ENCODE measurements at regions not wholly inside any gene's neighbourhood (a gene's known extent, or its start where the extent isn't known, plus 50 kb on each side); places are given as distances from the start of the nearest gene placed in this dataset.

DNA sequence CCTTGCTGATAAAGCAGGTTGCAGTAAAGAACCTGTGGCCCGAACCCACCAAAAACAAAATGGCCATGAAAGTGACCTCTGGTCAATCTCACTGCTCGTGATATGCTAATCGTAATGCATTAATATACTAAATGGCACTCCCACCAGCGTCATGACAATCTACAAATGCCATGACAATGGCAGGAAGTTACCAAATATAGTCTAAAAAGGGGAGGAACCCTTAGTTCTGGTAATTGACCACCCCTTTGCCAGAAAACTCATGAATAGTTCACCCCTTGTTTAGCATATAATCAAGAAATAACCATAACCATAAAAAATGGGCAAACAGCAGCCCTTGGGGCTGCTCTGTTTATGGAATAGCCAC, 1139.4 kb upstream of the LRRN3 start:
- H3K9me3 ChIP-seq: no peaks in the 10 kb centered on the region
- in situ Hi-C loops (cut with MboI; ENCODE audit: low sequenced_read_pairs in 4 of 4): no loop called here
- no peak for TF ChIP-seq POLR2A (IDR thresholded peaks at IDR 0.05)
- TF ChIP-seq, protein P1, sequence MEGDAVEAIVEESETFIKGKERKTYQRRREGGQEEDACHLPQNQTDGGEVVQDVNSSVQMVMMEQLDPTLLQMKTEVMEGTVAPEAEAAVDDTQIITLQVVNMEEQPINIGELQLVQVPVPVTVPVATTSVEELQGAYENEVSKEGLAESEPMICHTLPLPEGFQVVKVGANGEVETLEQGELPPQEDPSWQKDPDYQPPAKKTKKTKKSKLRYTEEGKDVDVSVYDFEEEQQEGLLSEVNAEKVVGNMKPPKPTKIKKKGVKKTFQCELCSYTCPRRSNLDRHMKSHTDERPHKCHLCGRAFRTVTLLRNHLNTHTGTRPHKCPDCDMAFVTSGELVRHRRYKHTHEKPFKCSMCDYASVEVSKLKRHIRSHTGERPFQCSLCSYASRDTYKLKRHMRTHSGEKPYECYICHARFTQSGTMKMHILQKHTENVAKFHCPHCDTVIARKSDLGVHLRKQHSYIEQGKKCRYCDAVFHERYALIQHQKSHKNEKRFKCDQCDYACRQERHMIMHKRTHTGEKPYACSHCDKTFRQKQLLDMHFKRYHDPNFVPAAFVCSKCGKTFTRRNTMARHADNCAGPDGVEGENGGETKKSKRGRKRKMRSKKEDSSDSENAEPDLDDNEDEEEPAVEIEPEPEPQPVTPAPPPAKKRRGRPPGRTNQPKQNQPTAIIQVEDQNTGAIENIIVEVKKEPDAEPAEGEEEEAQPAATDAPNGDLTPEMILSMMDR (IDR thresholded peaks at IDR 0.05 in 4 of 5, conservative IDR thresholded peaks at IDR 0.05 in 1 of 5): no peak
- H3K36me3 ChIP-seq: no peaks in the 10 kb centered on the region
- ATAC-seq: no peak
- intact Hi-C loops (cut with DNase I; ENCODE audit: low total_unique reads): no loop called here
- H3K4me3 ChIP-seq: no peak overlapping the region
- H3K4me1 ChIP-seq: no peaks in the 10 kb centered on the region
- no peaks in the 10 kb centered on the region for H3K27me3 ChIP-seq
- no peak overlapping the region for H3K27ac ChIP-seq
- DNase-seq: no peak

DNA sequence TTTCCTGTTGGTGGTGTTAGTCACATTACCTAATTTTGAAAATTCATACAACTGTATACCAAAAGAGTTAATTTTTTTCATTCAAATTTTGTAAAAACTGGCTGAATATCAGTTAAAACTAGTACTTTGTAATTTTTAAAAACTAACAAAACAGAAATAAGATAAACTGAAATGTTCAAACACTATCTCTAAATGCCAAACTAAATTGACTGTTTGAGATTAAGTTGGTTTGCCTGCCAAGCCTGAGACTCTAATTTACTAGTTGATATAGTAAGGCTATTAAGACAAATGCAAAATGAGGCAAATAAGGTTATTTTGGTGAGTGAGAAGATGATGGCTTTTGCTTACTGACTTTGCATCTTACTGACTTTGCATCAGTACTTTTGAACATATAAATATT, 1134.9 kb upstream of the LRRN3 start:
- no peaks in the 10 kb centered on the region for H3K36me3 ChIP-seq
- no peaks in the 10 kb centered on the region for H3K27me3 ChIP-seq
- ATAC-seq (no peak), DNase-seq (no peak)
- H3K9me3 ChIP-seq: no peaks in the 10 kb centered on the region
- in situ Hi-C loops (cut with MboI; ENCODE audit: low sequenced_read_pairs in 4 of 4): no loop called here
- no peak overlapping the region for H3K4me3 ChIP-seq
- no peak for TF ChIP-seq POLR2A (IDR thresholded peaks at IDR 0.05)
- TF ChIP-seq, protein P1 (IDR thresholded peaks at IDR 0.05 in 4 of 5, conservative IDR thresholded peaks at IDR 0.05 in 1 of 5): no peak
- no peak overlapping the region for H3K27ac ChIP-seq
- intact Hi-C loops (cut with DNase I; ENCODE audit: low total_unique reads): no loop called here
- no peaks in the 10 kb centered on the region for H3K4me1 ChIP-seq

DNA sequence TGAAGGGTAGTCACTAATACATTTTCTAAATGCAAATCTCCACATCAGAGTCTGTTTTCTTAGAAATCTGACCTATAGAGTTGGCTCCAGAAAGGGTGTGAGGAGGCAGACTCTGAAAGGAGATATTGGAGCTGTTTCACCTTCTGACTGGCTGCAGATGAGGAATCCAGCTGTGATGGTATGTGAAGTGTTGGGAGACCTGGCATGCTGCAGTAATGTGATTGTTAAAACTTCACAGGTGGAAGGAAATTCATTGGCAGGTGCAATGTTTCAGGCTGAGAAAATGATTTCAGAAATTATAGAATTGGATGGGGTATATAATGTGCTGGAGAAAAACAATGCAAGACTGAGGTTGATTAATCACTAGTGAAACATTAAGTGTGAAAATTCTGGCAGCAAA, 1134.0 kb upstream of the LRRN3 start:
- Histone ChIP-seq H3K4me1 (no peaks in the 10 kb centered on the region), H3K27me3 (no peaks in the 10 kb centered on the region), H3K9me3 (no peaks in the 10 kb centered on the region), H3K36me3 (no peaks in the 10 kb centered on the region), H3K4me3 (no peak overlapping the region), H3K27ac (no peak overlapping the region)
- intact Hi-C loops (cut with DNase I; ENCODE audit: low total_unique reads) (no loop called here), in situ Hi-C loops (cut with MboI; ENCODE audit: low sequenced_read_pairs in 4 of 4) (no loop called here)
- DNase-seq (no peak), ATAC-seq (no peak)
- TF ChIP-seq POLR2A (IDR thresholded peaks at IDR 0.05): no peak
- TF ChIP-seq, protein P1 (IDR thresholded peaks at IDR 0.05 in 4 of 5, conservative IDR thresholded peaks at IDR 0.05 in 1 of 5): no peak

DNA sequence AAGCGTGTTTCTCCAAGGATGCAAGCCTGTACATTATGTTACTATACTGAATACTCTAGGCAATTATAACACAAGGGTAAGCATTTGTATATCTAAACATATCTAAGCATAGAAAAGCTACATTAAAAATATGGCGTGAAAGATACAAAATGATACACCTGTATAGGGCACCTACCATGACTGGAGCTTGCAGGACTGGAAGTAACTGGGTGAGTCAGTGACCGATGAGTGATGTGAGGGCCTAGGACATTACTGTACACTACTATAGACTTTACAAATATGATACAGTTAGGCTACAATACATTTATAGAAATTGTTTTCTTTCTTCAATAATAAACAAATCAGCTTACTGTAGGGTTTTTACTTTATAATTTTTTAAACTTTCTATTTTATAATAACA, 1127.2 kb upstream of the LRRN3 start:
- no peaks in the 10 kb centered on the region for H3K27me3 ChIP-seq
- H3K9me3 ChIP-seq: no peaks in the 10 kb centered on the region
- in situ Hi-C loops (cut with MboI; ENCODE audit: low sequenced_read_pairs in 4 of 4) (no loop called here), intact Hi-C loops (cut with DNase I; ENCODE audit: low total_unique reads) (no loop called here)
- no peaks in the 10 kb centered on the region for H3K36me3 ChIP-seq
- ATAC-seq (no peak), DNase-seq (no peak)
- TF ChIP-seq POLR2A (IDR thresholded peaks at IDR 0.05): no peak
- TF ChIP-seq, protein P1 (IDR thresholded peaks at IDR 0.05 in 4 of 5, conservative IDR thresholded peaks at IDR 0.05 in 1 of 5): no peak
- H3K4me1 ChIP-seq: no peaks in the 10 kb centered on the region
- H3K4me3 ChIP-seq: no peak overlapping the region
- H3K27ac ChIP-seq: no peak overlapping the region

DNA sequence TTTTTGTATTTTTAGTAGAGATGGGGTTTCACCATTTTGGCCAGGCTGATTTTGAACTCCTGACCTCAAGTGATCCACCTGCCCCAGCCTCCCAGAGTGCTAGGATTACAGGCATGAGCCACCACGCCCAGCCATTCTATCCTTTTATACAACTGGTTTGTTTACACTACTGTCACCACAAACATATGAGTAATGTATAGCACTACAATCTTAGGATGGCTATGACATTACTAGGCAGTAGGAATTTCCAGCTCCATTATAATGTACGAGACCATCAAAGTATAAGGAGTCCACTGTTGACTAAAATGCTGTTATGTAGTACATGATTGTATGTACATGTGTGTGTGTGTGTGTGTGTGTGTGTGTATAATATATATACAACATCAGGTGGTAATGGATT, 1126.1 kb upstream of the LRRN3 start:
- ATAC-seq (no peak), DNase-seq (no peak)
- Histone ChIP-seq H3K27ac (no peak overlapping the region), H3K4me1 (no peaks in the 10 kb centered on the region), H3K9me3 (no peaks in the 10 kb centered on the region), H3K27me3 (no peaks in the 10 kb centered on the region), H3K36me3 (no peaks in the 10 kb centered on the region), H3K4me3 (no peak overlapping the region)
- no peak for TF ChIP-seq POLR2A (IDR thresholded peaks at IDR 0.05)
- TF ChIP-seq, protein P1 (IDR thresholded peaks at IDR 0.05 in 4 of 5, conservative IDR thresholded peaks at IDR 0.05 in 1 of 5): no peak
- intact Hi-C loops (cut with DNase I; ENCODE audit: low total_unique reads) (no loop called here), in situ Hi-C loops (cut with MboI; ENCODE audit: low sequenced_read_pairs in 4 of 4) (no loop called here)
